H1 (cell line): ENCODE measurements at regions not wholly inside any gene's neighbourhood (a gene's known extent, or its start where the extent isn't known, plus 50 kb on each side); places are given as distances from the start of the nearest gene placed in this dataset.

Source experiments
- CTCF ChIA-PET: fragments of 300-600 bp; sonication (Branson Sonifier 250); formaldehyde crosslinking; loops from one replicate; lab custom pipeline; 2021; ENCODE audit not compliant: partially characterized antibody; lab: Charles Lee
- POLR2A ChIA-PET: fragments of 300-600 bp; sonication (Branson Sonifier 250); formaldehyde crosslinking; loops from one replicate; lab custom pipeline; 2021; ENCODE audit warnings: inconsistent platforms; ENCODE audit not compliant: partially characterized antibody; lab: Charles Lee
- DNase-seq, 2 experiments: peaks; one replicate each; pipeline versions ENCODE4 v3.0.0 to v3.0.0-alpha.2; 2010 to 2022; ENCODE audit warnings: low spot score in 2 of 2, low read depth in 1 of 2, mixed read lengths in 1 of 2
- FAIRE-seq: peaks from 2 replicates; lab custom pipeline; 2011; peaks lifted over from hg19 to GRCh38; lab: Jason Lieb, UNC
- H2AFZ ChIP-seq: 2 replicates; pipeline ENCODE4 v1.8.1; 2012; ENCODE audit warnings: low read length, inconsistent platforms
- H2AK5ac ChIP-seq: 2 replicates; pipeline ENCODE4 v1.6.1; 2013; ENCODE audit warnings: low read depth, low read length
- H2BK120ac ChIP-seq: replicated peaks from 2 replicates; pipeline ENCODE3; 2013; ENCODE audit warnings: low read depth, low read length, inconsistent platforms
- H2BK12ac ChIP-seq: 2 replicates; pipeline ENCODE4 v1.6.1; 2013; ENCODE audit warnings: low read depth, low read length
- H2BK15ac ChIP-seq: 2 replicates; pipeline ENCODE4 v1.6.1; 2013; ENCODE audit warnings: low read length
- H2BK20ac ChIP-seq: 2 replicates; pipeline ENCODE4 v1.6.1; 2013; ENCODE audit warnings: low read length
- H2BK5ac ChIP-seq: 2 replicates; pipeline ENCODE4 v1.6.1; 2013; ENCODE audit warnings: low read depth, low read length
- H3K14ac ChIP-seq: 2 replicates; pipeline ENCODE4 v1.6.1; 2013; ENCODE audit warnings: inconsistent platforms; ENCODE audit not compliant: insufficient read length
- H3K18ac ChIP-seq: 2 replicates; pipeline ENCODE4 v1.6.1; 2013; ENCODE audit warnings: low read length; ENCODE audit errors: extremely low read depth
- H3K23ac ChIP-seq: 2 replicates; pipeline ENCODE4 v1.6.1; 2013; ENCODE audit warnings: inconsistent platforms; ENCODE audit not compliant: insufficient read length
- H3K23me2 ChIP-seq: 2 replicates; pipeline ENCODE4 v1.6.1; 2013; ENCODE audit warnings: low read depth, low read length
- H3K27ac ChIP-seq: 2 replicates; pipeline ENCODE4 v1.6.1; 2011; ENCODE audit warnings: low read depth, low read length, inconsistent platforms
- H3K27me3 ChIP-seq, 4 experiments: replicated peaks in 1 of 4; 1 replicate in 1 of 4; 2 replicates in 3 of 4; pipeline versions ENCODE4 v1.6.1 to v1.8.1; 2011 to 2013; ENCODE audit warnings: low read length in 3 of 4, mild to moderate bottlenecking in 3 of 4, inconsistent platforms in 2 of 4, mixed read lengths in 2 of 4, moderate library complexity in 1 of 4; ENCODE audit not compliant: control insufficient read depth in 3 of 4, insufficient read depth in 3 of 4; ENCODE audit errors: extremely low read depth in 1 of 4
- H3K36me3 ChIP-seq, 4 experiments: 2 replicates each; pipeline versions ENCODE4 v1.6.1 to v1.8.1; 2011 to 2013; ENCODE audit warnings: mild to moderate bottlenecking in 4 of 4, low read length in 3 of 4, moderate library complexity in 2 of 4, control low read depth in 1 of 4, inconsistent platforms in 1 of 4; ENCODE audit not compliant: insufficient read depth in 4 of 4, control insufficient read depth in 2 of 4
- H3K4ac ChIP-seq: replicated peaks from 2 replicates; pipeline ENCODE3; 2013; ENCODE audit warnings: low read length, low read depth, mixed read lengths, inconsistent platforms; ENCODE audit not compliant: insufficient read length
- H3K4me1 ChIP-seq, 4 experiments: replicated peaks in 1 of 4; 1 replicate in 1 of 4; 2 replicates in 3 of 4; pipeline versions ENCODE4 v1.6.1 to v1.8.1; 2011 to 2013; ENCODE audit warnings: low read length in 3 of 4, inconsistent platforms in 2 of 4, mixed read lengths in 1 of 4; ENCODE audit not compliant: insufficient read depth in 4 of 4, control insufficient read depth in 3 of 4
- H3K4me2 ChIP-seq, 2 experiments: 2 replicates each; pipeline versions ENCODE4 v1.6.1 to v1.8.1; 2011 to 2013; ENCODE audit warnings: low read depth in 2 of 2, low read length in 2 of 2, control low read depth in 1 of 2, inconsistent platforms in 1 of 2, mild to moderate bottlenecking in 1 of 2; ENCODE audit not compliant: insufficient read depth in 1 of 2
- H3K4me3 ChIP-seq, 4 experiments: fragments of 200-600, 300-600 bp in 1 of 4; sonication (generic), shearing (Covaris generic), sonication (Bioruptor Twin) in 1 of 4; 2 replicates each; pipeline versions ENCODE4 v1.5.1 to v1.8.1; 2011 to 2016; ENCODE audit warnings: low read length in 4 of 4, low read depth in 3 of 4, control low read depth in 2 of 4, inconsistent platforms in 2 of 4, mild to moderate bottlenecking in 2 of 4, mixed read lengths in 1 of 4, moderate library complexity in 1 of 4; ENCODE audit not compliant: insufficient read depth in 2 of 4; ENCODE audit errors: extremely low read depth in 1 of 4
- H3K56ac ChIP-seq: replicated peaks from 2 replicates; pipeline ENCODE3; 2013; ENCODE audit warnings: low read depth, mild to moderate bottlenecking, mixed read lengths, low read length, inconsistent platforms; ENCODE audit not compliant: insufficient read length
- H3K79me1 ChIP-seq: 2 replicates; pipeline ENCODE4 v1.6.1; 2013; ENCODE audit warnings: low read depth, low read length, control low read depth
- H3K79me2 ChIP-seq, 2 experiments: 2 replicates each; pipeline versions ENCODE4 v1.6.1 to v1.8.1; 2012 to 2013; ENCODE audit warnings: low read length in 2 of 2, mild to moderate bottlenecking in 2 of 2, inconsistent platforms in 1 of 2; ENCODE audit not compliant: insufficient read depth in 2 of 2, control insufficient read depth in 1 of 2
- H3K9ac ChIP-seq, 4 experiments: replicated peaks in 1 of 4; 1 replicate in 1 of 4; 2 replicates in 3 of 4; pipeline versions ENCODE4 v1.6.1 to v1.8.1; 2011 to 2013; ENCODE audit warnings: low read depth in 3 of 4, low read length in 3 of 4, control low read depth in 2 of 4, mild to moderate bottlenecking in 2 of 4, moderate library complexity in 2 of 4, inconsistent platforms in 1 of 4; ENCODE audit errors: extremely low read depth in 1 of 4
- H3K9me3 ChIP-seq, 2 experiments: 2 replicates each; pipeline versions ENCODE4 v1.6.1 to v1.8.1; 2012 to 2013; ENCODE audit warnings: mild to moderate bottlenecking in 2 of 2, moderate library complexity in 2 of 2, control low read depth in 1 of 2, inconsistent platforms in 1 of 2, low read depth in 1 of 2, low read length in 1 of 2, mixed read lengths in 1 of 2; ENCODE audit not compliant: insufficient read depth in 2 of 2
- H4K20me1 ChIP-seq, 2 experiments: replicated peaks in 1 of 2; 2 replicates each; pipeline versions ENCODE3 to v1.8.1; 2011 to 2013; ENCODE audit warnings: inconsistent platforms in 2 of 2, low read length in 2 of 2, mild to moderate bottlenecking in 1 of 2; ENCODE audit not compliant: insufficient read depth in 2 of 2, control insufficient read depth in 1 of 2
- H4K5ac ChIP-seq: 2 replicates; pipeline ENCODE4 v1.6.1; 2013; ENCODE audit warnings: low read length, low read depth, mixed read lengths, inconsistent platforms; ENCODE audit not compliant: insufficient read length
- H4K8ac ChIP-seq: 2 replicates; pipeline ENCODE4 v1.8.0; 2013; ENCODE audit warnings: mild to moderate bottlenecking, moderate library complexity, low read length, inconsistent platforms; ENCODE audit not compliant: insufficient read depth; ENCODE audit errors: extremely low read depth
- H4K91ac ChIP-seq: replicated peaks from 2 replicates; pipeline ENCODE3; 2013; ENCODE audit warnings: low read length, mixed read lengths, inconsistent platforms; ENCODE audit not compliant: insufficient read length
- WGBS, 2 experiments: shearing (Covaris generic) in 1 of 2; methylation state at CpG; one replicate each; pipeline versions ENCODE4 v1.1.6 to v1.1.7; 2013 to 2015; ENCODE audit warnings: low lambda C conversion rate in 2 of 2, mixed read lengths in 2 of 2, inconsistent platforms in 1 of 2, low coverage in 1 of 2, missing lambda C conversion rate in 1 of 2; ENCODE audit not compliant: insufficient replicate concordance in 2 of 2, insufficient coverage in 1 of 2, insufficient read length in 1 of 2; ENCODE audit errors: extremely low coverage in 1 of 2, missing lambda C conversion rate in 1 of 2; 5-methylcytosine and 5-hydroxymethylcytosine counted together

DNA sequence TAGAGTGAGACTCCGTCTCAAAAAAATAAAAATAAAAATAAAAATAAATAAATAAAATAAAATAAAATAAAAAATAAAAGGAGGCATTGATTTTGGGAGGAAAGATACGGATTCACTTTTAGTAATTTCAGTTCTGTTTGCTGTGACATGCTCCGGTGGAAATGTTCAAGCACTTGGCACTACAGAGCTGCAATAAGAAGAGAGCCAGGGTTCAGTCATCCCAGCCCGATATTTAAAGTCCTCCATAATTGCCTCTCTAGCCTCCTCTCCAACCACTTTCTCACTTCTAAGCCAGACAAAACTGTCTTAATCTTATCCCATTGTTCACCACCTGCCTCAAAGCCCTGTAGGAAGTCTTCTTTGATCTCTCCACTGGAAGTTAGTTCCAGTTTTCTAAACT lies 55.0 kb upstream of the MACF1 start:
- peaks cover 1 to 28% (median 22%) of the 10 kb centered on the region in 4 experiments for H3K4me1 ChIP-seq
- H4K8ac ChIP-seq: no peak overlapping the region
- no peak overlapping the region for H3K56ac ChIP-seq
- no peaks in the 10 kb centered on the region; the same call in 1 of the 2 replicates for H3K79me1 ChIP-seq
- no peaks in the 10 kb centered on the region for H3K36me3 ChIP-seq
- H2BK5ac ChIP-seq: 0 out of 2 replicates have a peak overlapping the region, but pooled peaks have one; percentile 26
- POLR2A ChIA-PET: interaction anchor here (0.6 to 2.8 kb wide), 3 partner anchors 8 to 40 kb away, joined by 3 to 17 read pairs (median 11); no protein-coding TSS in a partner anchor
- H2BK120ac ChIP-seq: no peak overlapping the region
- no peak overlapping the region for H2AFZ ChIP-seq
- no peak overlapping the region for H2BK20ac ChIP-seq
- no peak overlapping the region for H2BK15ac ChIP-seq
- no peak overlapping the region for H3K4me3 ChIP-seq
- CTCF ChIA-PET: interaction anchor here (0.7 to 6.6 kb wide), 6 partner anchors 10 to 42 kb away, joined by 3 to 41 read pairs (median 5); no protein-coding TSS in a partner anchor
- peaks cover 5 to 91% of the 10 kb centered on the region in 2 experiments; a peak in 3 of 4 replicates for H3K79me2 ChIP-seq
- no peaks in the 10 kb centered on the region for H4K20me1 ChIP-seq
- H3K9ac ChIP-seq: no peak overlapping the region
- no peak overlapping the region for H2AK5ac ChIP-seq
- no peak overlapping the region for H3K4ac ChIP-seq
- no peaks in the 10 kb centered on the region for H3K27me3 ChIP-seq
- H3K18ac ChIP-seq: no peak overlapping the region
- H4K91ac ChIP-seq: no peak overlapping the region
- H3K4me2 ChIP-seq: peak overlapping the region; percentile 15 to 34; a peak in 1 of 4 replicates
- no peaks in the 10 kb centered on the region for H3K9me3 ChIP-seq
- no peak overlapping the region for H3K23ac ChIP-seq
- no peak overlapping the region for H2BK12ac ChIP-seq
- no peak overlapping the region for H3K14ac ChIP-seq
- no peak overlapping the region for H3K27ac ChIP-seq
- WGBS, 2 experiments: 69% methylated on average over 4 of the region's 4 CpGs; no CpG with 5 or more reads in 1 of the 2 experiments
- no peak for FAIRE-seq
- H3K23me2 ChIP-seq: no peaks in the 10 kb centered on the region
- no peak overlapping the region for H4K5ac ChIP-seq
- DNase-seq: no peak
